ENCODE measurements at regions not wholly inside any gene's neighbourhood (a gene's known extent, or its start where the extent isn't known, plus 50 kb on each side); places are given as distances from the start of the nearest gene placed in this dataset.

- TF ChIP-seq POLR2AphosphoS5 (IDR thresholded peaks at IDR 0.05; ENCODE audit: borderline replicate concordance, low read depth, low read length): no peak
- no peak for TF ChIP-seq EZH2 (IDR thresholded peaks at IDR 0.05)
These were observed 323.0 kb upstream of the ADGRL2 start for GRCh38 chr1:81477710-81478109.

Measured in SK-N-MC (cell line).